Gastrocnemius medialis (tissue), 4 donors: ENCODE measurements at regions not wholly inside any gene's neighbourhood (a gene's known extent, or its start where the extent isn't known, plus 50 kb on each side); places are given as distances from the start of the nearest gene placed in this dataset.

Source experiments
- ATAC-seq, 2 donors: fragments of 150-250 bp; one replicate each; pipeline ENCODE4 v1.9.1; 2016
- DNase-seq, 2 donors: peaks; one replicate each; pipeline ENCODE4 v3.0.0-alpha.2; 2019
- H3K27ac ChIP-seq, 4 donors: fragments of 200-600 bp; sonication (generic); 1 replicate in 1 of 4; 2 replicates in 3 of 4; pipeline ENCODE4 v1.5.1; 2016 to 2018; ENCODE audit warnings: mild to moderate bottlenecking in 2 of 4, moderate library complexity in 1 of 4
- H3K27me3 ChIP-seq, 3 donors: fragments of 200-600 bp; sonication (generic) in 2 of 3; 1 replicate in 1 of 3; 2 replicates in 2 of 3; pipeline versions ENCODE4 v1.5.1 to v1.6.0; 2016 to 2019; ENCODE audit warnings: mild to moderate bottlenecking in 1 of 3, moderate library complexity in 1 of 3
- H3K36me3 ChIP-seq, 2 donors: fragments of 200-600 bp; sonication (generic) in 1 of 2; one replicate each; pipeline ENCODE4 v1.5.1; 2017 to 2018
- H3K4me1 ChIP-seq, 2 donors: fragments of 200-600 bp; sonication (generic) in 1 of 2; one replicate each; pipeline ENCODE4 v1.5.1; 2016 to 2017; ENCODE audit warnings: mild to moderate bottlenecking in 2 of 2
- H3K4me3 ChIP-seq, 4 donors: fragments of 200-600 bp; sonication (generic) in 3 of 4; 1 replicate in 1 of 4; 2 replicates in 3 of 4; pipeline ENCODE4 v1.5.1; 2016 to 2019; ENCODE audit warnings: mild to moderate bottlenecking in 2 of 4
- H3K9me3 ChIP-seq, 3 donors: fragments of 200-600 bp; sonication (generic) in 2 of 3; 1 replicate in 1 of 3; 2 replicates in 2 of 3; pipeline ENCODE4 v1.5.1; 2016 to 2019
- POLR2A ChIP-seq, 2 donors: fragments of 450-650 bp; IDR thresholded peaks; one replicate each; pipeline ENCODE4 v1.6.1; 2017; ENCODE audit warnings: antibody characterized with exemption in 2 of 2, mild to moderate bottlenecking in 2 of 2, moderate library complexity in 2 of 2
- in situ Hi-C, 4 donors: fragments of 200-750 bp; cut with MboI; loops; one replicate each; pipeline versions ENCODE4 v1.15.0 to v1.8.0; 2017; ENCODE audit warnings: low sequenced_read_pairs in 4 of 4
- intact Hi-C: fragments of 100-400 bp; cut with DNase I; formaldehyde crosslinking; loops from one replicate; pipeline ENCODE4 v1.15.1; 2023; ENCODE audit warnings: low total_unique reads
- TF ChIP-seq, protein P1 (sequence below), 5 experiments: fragments of 450-650 bp in 3 of 5; fragments of 200-600 bp in 2 of 5; sonication (generic) in 2 of 5; IDR thresholded peaks in 4 of 5; conservative IDR thresholded peaks in 1 of 5; 1 replicate in 4 of 5; 2 replicates in 1 of 5; pipeline ENCODE4 v1.5.1; 2016 to 2019; ENCODE audit warnings: antibody characterized with exemption in 5 of 5, mild to moderate bottlenecking in 3 of 5, moderate library complexity in 3 of 5

DNA sequence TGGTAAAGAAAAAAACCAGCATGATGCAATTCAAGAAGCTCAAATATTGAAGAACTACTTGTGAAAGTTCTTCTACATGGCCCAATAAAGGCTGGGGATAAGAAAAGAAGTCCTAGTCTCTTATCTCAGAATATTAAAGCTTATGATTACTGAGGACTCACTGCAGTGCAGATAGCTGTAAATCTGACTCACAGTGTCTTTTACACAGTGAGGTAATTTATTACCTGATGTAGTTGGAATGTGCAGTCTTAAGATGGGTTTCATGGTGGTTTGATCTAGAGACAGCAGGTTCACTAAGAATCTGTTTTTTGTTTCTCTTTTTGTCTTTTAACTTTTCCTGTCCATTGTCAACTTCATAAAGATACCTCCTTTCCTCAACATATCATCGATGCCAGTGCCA, 484.0 kb upstream of the MAP2 start:
- intact Hi-C loops, result no loop called here
- Histone ChIP-seq H3K4me1 (no peaks in the 10 kb centered on the region), H3K9me3 (no peaks in the 10 kb centered on the region), H3K27ac (no peak overlapping the region), H3K27me3 (no peaks in the 10 kb centered on the region), H3K36me3 (no peaks in the 10 kb centered on the region), H3K4me3 (no peak overlapping the region)
- DNase-seq, result no peak
- ATAC-seq, result no peak
- in situ Hi-C loops, result no loop called here
- TF ChIP-seq, protein P1, sequence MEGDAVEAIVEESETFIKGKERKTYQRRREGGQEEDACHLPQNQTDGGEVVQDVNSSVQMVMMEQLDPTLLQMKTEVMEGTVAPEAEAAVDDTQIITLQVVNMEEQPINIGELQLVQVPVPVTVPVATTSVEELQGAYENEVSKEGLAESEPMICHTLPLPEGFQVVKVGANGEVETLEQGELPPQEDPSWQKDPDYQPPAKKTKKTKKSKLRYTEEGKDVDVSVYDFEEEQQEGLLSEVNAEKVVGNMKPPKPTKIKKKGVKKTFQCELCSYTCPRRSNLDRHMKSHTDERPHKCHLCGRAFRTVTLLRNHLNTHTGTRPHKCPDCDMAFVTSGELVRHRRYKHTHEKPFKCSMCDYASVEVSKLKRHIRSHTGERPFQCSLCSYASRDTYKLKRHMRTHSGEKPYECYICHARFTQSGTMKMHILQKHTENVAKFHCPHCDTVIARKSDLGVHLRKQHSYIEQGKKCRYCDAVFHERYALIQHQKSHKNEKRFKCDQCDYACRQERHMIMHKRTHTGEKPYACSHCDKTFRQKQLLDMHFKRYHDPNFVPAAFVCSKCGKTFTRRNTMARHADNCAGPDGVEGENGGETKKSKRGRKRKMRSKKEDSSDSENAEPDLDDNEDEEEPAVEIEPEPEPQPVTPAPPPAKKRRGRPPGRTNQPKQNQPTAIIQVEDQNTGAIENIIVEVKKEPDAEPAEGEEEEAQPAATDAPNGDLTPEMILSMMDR (IDR thresholded peaks at IDR 0.05 in 4 of 5, conservative IDR thresholded peaks at IDR 0.05 in 1 of 5), result no peak

DNA sequence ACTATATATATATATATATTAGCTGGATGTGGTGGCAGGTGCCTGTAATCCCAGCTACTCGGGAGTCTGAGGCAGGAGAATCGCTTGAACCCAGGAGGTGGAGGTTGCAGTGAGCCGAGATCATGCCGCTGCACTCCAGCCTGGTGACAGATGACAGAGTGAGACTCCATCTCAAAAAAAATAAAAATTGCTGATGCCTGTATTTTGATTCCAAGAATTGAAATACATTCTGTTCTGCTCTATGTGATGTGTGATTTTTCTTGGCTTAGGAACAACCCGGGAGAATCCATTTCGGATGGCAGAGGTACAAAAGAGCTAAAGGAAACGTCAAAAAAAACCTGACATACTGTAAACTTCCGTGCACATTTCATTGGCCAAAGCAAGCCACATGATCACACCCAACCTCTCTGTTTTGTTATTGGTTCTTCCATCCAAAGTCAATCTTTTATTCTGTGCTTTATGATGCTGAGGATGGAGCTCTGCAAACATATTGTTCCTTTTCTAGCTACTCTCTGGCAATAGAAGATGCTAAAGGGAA, 478.1 kb upstream of the MAP2 start:
- Histone ChIP-seq H3K27me3 (no peaks in the 10 kb centered on the region), H3K27ac (no peak overlapping the region), H3K4me1 (no peaks in the 10 kb centered on the region), H3K9me3 (no peaks in the 10 kb centered on the region), H3K36me3 (no peaks in the 10 kb centered on the region), H3K4me3 (no peak overlapping the region)
- no peak for TF ChIP-seq POLR2A (IDR thresholded peaks at IDR 0.05)
- TF ChIP-seq, protein P1 (IDR thresholded peaks at IDR 0.05 in 4 of 5, conservative IDR thresholded peaks at IDR 0.05 in 1 of 5), result no peak
- DNase-seq (no peak), ATAC-seq (no peak)
- intact Hi-C loops (no loop called here), in situ Hi-C loops (no loop called here)

DNA sequence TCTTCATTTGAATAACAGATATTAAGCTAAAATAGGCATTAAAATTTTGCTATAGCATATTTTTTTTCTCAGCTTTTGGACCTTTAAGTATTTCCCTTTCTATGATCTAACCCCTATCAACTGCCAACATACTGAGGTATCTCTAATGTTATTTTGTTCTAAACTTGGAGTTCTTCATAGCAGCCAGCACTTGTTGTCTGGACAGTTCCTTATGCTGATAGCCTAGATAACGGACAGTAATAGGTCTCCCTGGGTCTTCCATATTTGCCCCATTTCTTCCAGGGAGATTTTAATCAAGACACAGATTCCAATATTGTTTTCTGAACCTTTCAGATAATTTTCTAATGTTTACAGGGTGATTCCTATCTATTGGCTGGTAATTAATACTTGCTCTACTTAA, 475.8 kb upstream of the MAP2 start:
- no peak for DNase-seq
- in situ Hi-C loops, result no loop called here
- no peak for TF ChIP-seq POLR2A (IDR thresholded peaks at IDR 0.05)
- TF ChIP-seq, protein P1 (IDR thresholded peaks at IDR 0.05 in 4 of 5, conservative IDR thresholded peaks at IDR 0.05 in 1 of 5), result no peak

DNA sequence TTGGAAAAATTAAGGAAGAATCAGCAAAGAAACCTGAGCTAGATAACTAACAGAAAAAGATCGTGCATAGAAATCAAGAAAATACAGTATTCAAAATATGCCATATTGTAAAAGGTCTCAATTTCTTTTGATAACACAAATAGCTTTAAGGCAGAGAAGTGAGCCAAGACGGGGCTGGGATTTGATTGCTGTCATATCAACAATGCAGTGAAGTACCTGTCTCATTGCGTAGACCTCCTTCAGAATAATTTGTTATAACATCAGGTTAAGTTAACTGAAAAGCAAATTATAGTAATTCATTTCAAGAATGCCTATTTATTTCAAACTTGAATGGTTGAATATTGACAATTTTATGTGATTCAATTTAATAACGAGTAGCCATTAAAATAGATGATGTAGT, 453.8 kb upstream of the MAP2 start:
- no peak overlapping the region for H3K4me3 ChIP-seq
- H3K27ac ChIP-seq, result no peak overlapping the region
- no peaks in the 10 kb centered on the region for H3K36me3 ChIP-seq
- TF ChIP-seq, protein P1 (IDR thresholded peaks at IDR 0.05 in 4 of 5, conservative IDR thresholded peaks at IDR 0.05 in 1 of 5), result no peak
- no peak for TF ChIP-seq POLR2A (IDR thresholded peaks at IDR 0.05)
- no peaks in the 10 kb centered on the region for H3K27me3 ChIP-seq
- ATAC-seq, result no peak
- no peaks in the 10 kb centered on the region for H3K4me1 ChIP-seq
- in situ Hi-C loops (no loop called here), intact Hi-C loops (no loop called here)
- DNase-seq, result no peak
- H3K9me3 ChIP-seq, result no peaks in the 10 kb centered on the region

More for the DNA sequence above, 475.8 kb upstream of the MAP2 start:
- no peak overlapping the region for H3K4me3 ChIP-seq
- H3K27me3 ChIP-seq, result no peaks in the 10 kb centered on the region
- no peaks in the 10 kb centered on the region for H3K4me1 ChIP-seq
- ATAC-seq, result no peak
- no peak overlapping the region for H3K27ac ChIP-seq
- no peaks in the 10 kb centered on the region for H3K9me3 ChIP-seq
- H3K36me3 ChIP-seq, result no peaks in the 10 kb centered on the region
- intact Hi-C loops, result no loop called here

DNA sequence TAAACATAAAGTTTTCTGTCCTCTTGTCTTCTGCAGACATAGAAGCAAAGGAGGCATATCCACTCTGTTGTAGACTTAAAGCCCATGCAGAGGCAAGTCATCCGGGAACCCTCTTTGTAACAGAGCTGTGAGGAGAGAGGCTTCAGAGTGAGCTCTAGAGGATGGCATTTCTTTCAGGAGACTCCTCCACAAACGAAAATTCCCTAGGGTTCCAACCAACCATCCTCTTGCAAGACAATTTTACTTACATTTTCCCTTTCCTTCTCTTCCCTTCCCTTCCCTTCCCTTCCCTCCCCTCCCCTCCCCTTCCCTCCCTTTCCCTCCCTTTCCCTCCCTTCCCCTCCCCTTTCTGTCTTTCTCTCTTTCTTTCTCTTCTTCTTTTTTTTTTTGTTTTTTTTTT, 446.3 kb upstream of the MAP2 start:
- TF ChIP-seq, protein P1 (IDR thresholded peaks at IDR 0.05 in 4 of 5, conservative IDR thresholded peaks at IDR 0.05 in 1 of 5), result no peak
- TF ChIP-seq POLR2A (IDR thresholded peaks at IDR 0.05), result no peak
- ATAC-seq (no peak), DNase-seq (no peak)
- in situ Hi-C loops (no loop called here), intact Hi-C loops (no loop called here)
- H3K9me3 ChIP-seq, result no peaks in the 10 kb centered on the region
- no peaks in the 10 kb centered on the region for H3K36me3 ChIP-seq
- H3K27ac ChIP-seq, result no peak overlapping the region
- H3K27me3 ChIP-seq, result no peaks in the 10 kb centered on the region
- no peaks in the 10 kb centered on the region for H3K4me1 ChIP-seq
- no peak overlapping the region for H3K4me3 ChIP-seq
